PC-9 (cell line): ENCODE measurements at regions not wholly inside any gene's neighbourhood (a gene's known extent, or its start where the extent isn't known, plus 50 kb on each side); places are given as distances from the start of the nearest gene placed in this dataset.

ENCODE experiments used
- BruUV-seq: library from RNA; stranded (reverse); fragments of 400-500 nt; replicated peaks from 2 replicates; lab custom pipeline; 2021; lab: Mats Ljungman, UMichigan
- CTCF ChIA-PET: fragments of 300-600 bp; sonication (Branson Sonifier 250); formaldehyde crosslinking; loops from one replicate; lab custom pipeline; 2022; ENCODE audit warnings: antibody characterized with exemption; lab: Charles Lee
- POLR2A ChIA-PET: fragments of 300-600 bp; sonication (Branson Sonifier 250); formaldehyde crosslinking; loops from one replicate; lab custom pipeline; 2022; ENCODE audit warnings: antibody characterized with exemption; ENCODE audit not compliant: unreplicated experiment; lab: Charles Lee
- DNase-seq, 2 experiments: peaks; one replicate each; pipeline versions ENCODE4 v3.0.0 to v3.0.0-alpha.2; 2015 to 2022; ENCODE audit warnings: mixed read lengths in 1 of 2
- H2AFZ ChIP-seq: fragments of 200-600 bp; sonication (generic); 2 replicates; pipeline ENCODE4 v1.8.1; 2017; ENCODE audit warnings: antibody characterized with exemption
- H3F3A ChIP-seq: fragments of 200-600 bp; sonication (generic); 2 replicates; pipeline ENCODE4 v1.8.1; 2017; ENCODE audit warnings: antibody characterized with exemption, mild to moderate bottlenecking, low read depth; ENCODE audit not compliant: insufficient read depth
- H3K27ac ChIP-seq: fragments of 200-600 bp; sonication (generic); 2 replicates; pipeline ENCODE4 v1.6.1; 2016; ENCODE audit warnings: mixed run types
- H3K27me3 ChIP-seq: fragments of 200-600 bp; sonication (generic); 2 replicates; pipeline ENCODE4 v1.6.1; 2016; ENCODE audit warnings: low read depth, mixed run types; ENCODE audit not compliant: insufficient read depth
- H3K36me3 ChIP-seq: fragments of 200-600 bp; sonication (generic); 2 replicates; pipeline ENCODE4 v1.6.1; 2016; ENCODE audit warnings: low read depth, mixed run types
- H3K4me1 ChIP-seq: fragments of 200-600 bp; sonication (generic); replicated peaks from 2 replicates; pipeline ENCODE4 v1.6.1; 2016; ENCODE audit warnings: mixed run types; ENCODE audit not compliant: insufficient read depth
- H3K4me2 ChIP-seq: fragments of 200-600 bp; sonication (generic); 2 replicates; pipeline ENCODE4 v1.6.1; 2017; ENCODE audit warnings: mixed run types
- H3K4me3 ChIP-seq: fragments of 200-600 bp; sonication (generic); 2 replicates; pipeline ENCODE4 v1.6.1; 2016; ENCODE audit warnings: mixed run types
- H3K79me2 ChIP-seq: fragments of 200-600 bp; sonication (generic); 2 replicates; pipeline ENCODE4 v1.6.1; 2017; ENCODE audit warnings: low read depth, mixed run types
- H3K9me2 ChIP-seq: fragments of 200-600 bp; sonication (generic); 2 replicates; pipeline ENCODE4 v1.8.1; 2017; ENCODE audit warnings: mild to moderate bottlenecking; ENCODE audit not compliant: insufficient read depth
- H3K9me3 ChIP-seq: fragments of 200-600 bp; sonication (generic); 2 replicates; pipeline ENCODE4 v1.8.1; 2016; ENCODE audit warnings: low read depth; ENCODE audit not compliant: insufficient read depth
- H4K20me1 ChIP-seq: fragments of 200-600 bp; sonication (generic); 2 replicates; pipeline ENCODE4 v1.8.1; 2017; ENCODE audit not compliant: insufficient read depth
- EZH2 ChIP-seq: fragments of 200-600 bp; sonication (generic); IDR thresholded peaks from 2 replicates; pipeline ENCODE4 v1.8.0; 2017; ENCODE audit warnings: antibody characterized with exemption, low read depth
- intact Hi-C: fragments of 100-400 bp; cut with micrococcal nuclease; formaldehyde crosslinking; loops from one replicate; pipeline ENCODE4 v1.10.0; 2022; ENCODE audit not compliant: unreplicated experiment
- TF ChIP-seq, protein P1 (sequence below): fragments of 200-600 bp; sonication (generic); conservative IDR thresholded peaks from 2 replicates; pipeline ENCODE4 v1.6.1; 2017; ENCODE audit warnings: mixed run types, antibody characterized with exemption, mild to moderate bottlenecking, moderate library complexity

DNA sequence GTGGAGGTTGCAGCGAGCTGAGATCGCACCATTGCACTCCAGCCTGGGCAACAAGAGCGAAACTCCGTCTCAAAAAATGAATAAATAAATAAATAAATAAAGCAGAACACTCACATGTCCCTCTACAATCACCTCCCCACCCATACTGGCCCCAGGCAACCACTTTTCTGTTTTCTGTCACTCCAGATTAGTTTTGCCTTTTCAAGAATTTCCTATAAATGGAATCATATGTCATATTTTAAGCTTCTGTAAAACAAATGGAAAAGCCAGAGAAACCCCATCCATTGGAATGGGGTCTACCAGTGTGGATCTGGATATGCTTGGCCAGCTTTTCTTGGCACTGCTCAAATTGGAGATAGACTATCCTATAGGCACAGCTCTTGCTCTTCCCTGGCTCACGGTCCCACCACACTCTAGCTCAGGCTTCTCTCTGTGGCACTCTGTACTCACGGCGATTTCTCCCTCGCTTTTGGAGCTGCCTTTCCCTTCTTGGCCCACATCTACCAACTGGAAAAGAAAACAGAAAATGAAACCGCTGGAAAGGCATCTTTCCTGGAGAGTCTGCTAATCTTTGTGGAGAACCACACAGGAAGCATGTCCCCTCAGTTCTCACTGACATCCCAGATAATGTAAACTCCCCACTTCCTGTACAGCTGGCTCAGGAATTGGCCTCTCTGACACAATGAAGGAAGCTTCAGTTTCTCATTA is 210.1 kb downstream of the JCAD start:
- Histone ChIP-seq H3K9me2 (no peaks in the 10 kb centered on the region), H3K27me3 (no peaks in the 10 kb centered on the region), H3K27ac (no peak overlapping the region), H3K4me3 (no peak overlapping the region), H3F3A (no peaks in the 10 kb centered on the region), H3K79me2 (no peaks in the 10 kb centered on the region), H2AFZ (no peak overlapping the region), H4K20me1 (no peaks in the 10 kb centered on the region), H3K4me2 (no peak overlapping the region), H3K4me1 (no peaks in the 10 kb centered on the region), H3K36me3 (no peaks in the 10 kb centered on the region), H3K9me3 (no peaks in the 10 kb centered on the region)
- TF ChIP-seq, protein P1, sequence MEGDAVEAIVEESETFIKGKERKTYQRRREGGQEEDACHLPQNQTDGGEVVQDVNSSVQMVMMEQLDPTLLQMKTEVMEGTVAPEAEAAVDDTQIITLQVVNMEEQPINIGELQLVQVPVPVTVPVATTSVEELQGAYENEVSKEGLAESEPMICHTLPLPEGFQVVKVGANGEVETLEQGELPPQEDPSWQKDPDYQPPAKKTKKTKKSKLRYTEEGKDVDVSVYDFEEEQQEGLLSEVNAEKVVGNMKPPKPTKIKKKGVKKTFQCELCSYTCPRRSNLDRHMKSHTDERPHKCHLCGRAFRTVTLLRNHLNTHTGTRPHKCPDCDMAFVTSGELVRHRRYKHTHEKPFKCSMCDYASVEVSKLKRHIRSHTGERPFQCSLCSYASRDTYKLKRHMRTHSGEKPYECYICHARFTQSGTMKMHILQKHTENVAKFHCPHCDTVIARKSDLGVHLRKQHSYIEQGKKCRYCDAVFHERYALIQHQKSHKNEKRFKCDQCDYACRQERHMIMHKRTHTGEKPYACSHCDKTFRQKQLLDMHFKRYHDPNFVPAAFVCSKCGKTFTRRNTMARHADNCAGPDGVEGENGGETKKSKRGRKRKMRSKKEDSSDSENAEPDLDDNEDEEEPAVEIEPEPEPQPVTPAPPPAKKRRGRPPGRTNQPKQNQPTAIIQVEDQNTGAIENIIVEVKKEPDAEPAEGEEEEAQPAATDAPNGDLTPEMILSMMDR, result no peak
- TF ChIP-seq EZH2, result no peak
- intact Hi-C loops, result no loop called here
- BruUV-seq, result no TSS peak
- CTCF ChIA-PET, result no interaction called here
- POLR2A ChIA-PET, result no interaction called here
- no peak for DNase-seq

DNA sequence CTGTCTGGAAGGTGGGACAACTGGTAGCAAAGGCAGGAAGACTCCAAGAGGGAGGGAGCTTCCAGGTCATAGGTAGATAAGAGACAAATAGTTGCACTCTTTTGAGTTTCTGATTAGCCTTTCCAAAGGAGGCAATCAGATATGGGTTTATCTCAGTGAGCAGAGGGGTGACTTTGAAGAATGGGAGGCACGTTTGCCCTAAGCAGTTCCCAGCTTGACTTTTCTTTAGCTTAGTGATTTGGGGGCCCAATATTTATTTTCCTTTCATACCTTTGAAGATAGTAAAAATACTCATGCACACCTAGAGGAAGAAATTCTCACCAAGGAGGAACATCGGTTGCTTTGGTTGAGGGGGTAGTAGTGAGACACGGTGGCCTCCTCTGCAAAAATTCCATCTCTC is 212.1 kb upstream of the SVIL start:
- Histone ChIP-seq H3K36me3 (no peaks in the 10 kb centered on the region), H3K9me3 (no peaks in the 10 kb centered on the region), H4K20me1 (no peaks in the 10 kb centered on the region), H3F3A (no peaks in the 10 kb centered on the region), H3K9me2 (no peaks in the 10 kb centered on the region), H2AFZ (no peak overlapping the region), H3K4me1 (no peaks in the 10 kb centered on the region), H3K27me3 (no peaks in the 10 kb centered on the region), H3K79me2 (no peaks in the 10 kb centered on the region), H3K4me2 (no peak overlapping the region), H3K4me3 (no peak overlapping the region), H3K27ac (no peak overlapping the region)
- BruUV-seq, result no TSS peak
- CTCF ChIA-PET, result no interaction called here
- intact Hi-C loops, result no loop called here
- POLR2A ChIA-PET, result no interaction called here
- no peak for TF ChIP-seq EZH2
- TF ChIP-seq, protein P1, result no peak
- DNase-seq, result no peak

DNA sequence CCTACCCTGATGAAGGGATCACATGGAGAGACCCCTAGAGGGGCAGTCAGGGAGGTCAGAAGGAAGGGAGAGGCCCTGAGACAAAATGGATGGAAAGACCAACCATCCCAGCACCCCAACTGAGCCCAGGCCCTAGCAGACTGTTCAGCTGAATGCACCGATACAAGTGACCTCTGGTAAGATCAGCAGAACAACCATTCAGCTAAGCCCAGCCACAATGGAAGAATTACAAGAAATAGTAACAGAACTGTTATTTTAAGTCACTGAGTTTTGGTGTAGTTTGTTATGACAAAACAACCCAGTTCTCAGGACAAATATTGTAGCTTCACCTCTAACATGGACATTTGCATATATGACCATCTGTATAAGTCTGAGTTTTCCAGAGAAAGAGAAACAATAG is 210.4 kb upstream of the SVIL start:
- no TSS peak for BruUV-seq
- POLR2A ChIA-PET, result no interaction called here
- intact Hi-C loops, result no loop called here

More for the DNA sequence above, 210.4 kb upstream of the SVIL start:
- H3F3A ChIP-seq, result no peaks in the 10 kb centered on the region
- H3K79me2 ChIP-seq, result no peaks in the 10 kb centered on the region
- H3K9me2 ChIP-seq, result no peaks in the 10 kb centered on the region
- H3K36me3 ChIP-seq, result no peaks in the 10 kb centered on the region
- H3K9me3 ChIP-seq, result no peaks in the 10 kb centered on the region
- H3K27ac ChIP-seq, result no peak overlapping the region
- H3K27me3 ChIP-seq, result no peaks in the 10 kb centered on the region
- H3K4me3 ChIP-seq, result no peak overlapping the region
- no peaks in the 10 kb centered on the region for H3K4me1 ChIP-seq
- DNase-seq, result no peak
- no peaks in the 10 kb centered on the region for H4K20me1 ChIP-seq
- no peak overlapping the region for H2AFZ ChIP-seq
- no peak overlapping the region for H3K4me2 ChIP-seq
- TF ChIP-seq, protein P1, result no peak
- no peak for TF ChIP-seq EZH2
- CTCF ChIA-PET, result no interaction called here
